HepG2 (cell line): ENCODE measurements at regions not wholly inside any gene's neighbourhood (a gene's known extent, or its start where the extent isn't known, plus 50 kb on each side); places are given as distances from the start of the nearest gene placed in this dataset.

Source experiments
- ATAC-seq: fragments of 200-7000 bp; cut with Tn5 transposase; 3 replicates; pipeline ENCODE4 v1.9.1; 2020; ENCODE audit warnings: mild to moderate bottlenecking, moderate library complexity
- BruUV-seq: library from RNA; stranded (reverse); fragments of 400-500 nt; replicated peaks from 2 replicates; lab custom pipeline; 2021; lab: Mats Ljungman, UMichigan
- CTCF ChIA-PET: fragments of 300-600 bp; formaldehyde crosslinking; extraction: SDS; loops from one replicate; lab custom pipeline; 2021; ENCODE audit warnings: low total read pairs, inconsistent platforms, low intra/inter-chr PET ratio; lab: Yijun Ruan, JAX
- POLR2A ChIA-PET: fragments of 350-600 bp; sonication (Branson Sonifier 250); formaldehyde crosslinking; loops from one replicate; lab custom pipeline; 2020; ENCODE audit warnings: antibody characterized with exemption, inconsistent platforms; lab: Yijun Ruan, JAX
- DNase-seq: peaks from one replicate; pipeline ENCODE4 v3.0.0-alpha.2; 2015; ENCODE audit warnings: low spot score
- FAIRE-seq: peaks from 3 replicates; lab custom pipeline; 2011; peaks lifted over from hg19 to GRCh38; lab: Jason Lieb, UNC
- H2AFZ ChIP-seq: one replicate; pipeline ENCODE4 v1.6.1; 2011; ENCODE audit warnings: low read length, inconsistent platforms
- H3K27ac ChIP-seq: fragments of 300-600 bp; 3 replicates; pipeline ENCODE4 v1.8.0; 2011; ENCODE audit warnings: mixed run types, mild to moderate bottlenecking, mixed read lengths, low read length, inconsistent platforms; ENCODE audit not compliant: insufficient read depth; ENCODE audit errors: extremely low read length
- H3K27me3 ChIP-seq, 2 experiments: fragments of 200-600 bp in 1 of 2; 2 replicates in 1 of 2; 3 replicates in 1 of 2; pipeline versions ENCODE4 v1.6.0 to v1.8.0; 2011; ENCODE audit warnings: low read length in 2 of 2, mild to moderate bottlenecking in 2 of 2, moderate library complexity in 2 of 2, inconsistent platforms in 1 of 2; ENCODE audit not compliant: insufficient read depth in 2 of 2, control insufficient read depth in 1 of 2
- H3K36me3 ChIP-seq, 2 experiments: fragments of 200-600 bp in 1 of 2; replicated peaks in 1 of 2; 2 replicates in 1 of 2; 3 replicates in 1 of 2; pipeline versions ENCODE4 v1.5.1 to v1.8.0; 2011; ENCODE audit warnings: low read length in 2 of 2, inconsistent platforms in 1 of 2; ENCODE audit not compliant: insufficient read depth in 2 of 2, control insufficient read depth in 1 of 2
- H3K4me1 ChIP-seq: 2 replicates; pipeline ENCODE4 v1.5.1; 2012; ENCODE audit warnings: low read length, inconsistent platforms; ENCODE audit not compliant: insufficient read depth
- H3K4me2 ChIP-seq: 2 replicates; pipeline ENCODE4 v1.6.0; 2011; ENCODE audit warnings: low read depth, low read length, inconsistent platforms
- H3K4me3 ChIP-seq, 3 experiments: fragments of 200-600 bp in 1 of 3; sonication (generic), shearing (Covaris generic) in 1 of 3; replicated peaks in 1 of 3; 2 replicates each; pipeline ENCODE4 v1.5.1; 2011 to 2016; ENCODE audit warnings: low read length in 3 of 3, inconsistent platforms in 2 of 3, low read depth in 2 of 3, mild to moderate bottlenecking in 2 of 3, control low read depth in 1 of 3, mixed read lengths in 1 of 3; ENCODE audit not compliant: insufficient read depth in 1 of 3
- H3K79me2 ChIP-seq: one replicate; pipeline ENCODE4 v1.6.1; 2011; ENCODE audit warnings: low read length, inconsistent platforms; ENCODE audit not compliant: insufficient read depth
- H3K9ac ChIP-seq: 2 replicates; pipeline ENCODE4 v1.6.0; 2011; ENCODE audit warnings: mild to moderate bottlenecking, low read depth, low read length, inconsistent platforms; ENCODE audit not compliant: insufficient read depth
- H3K9me3 ChIP-seq: 2 replicates; pipeline ENCODE4 v1.5.1; 2012; ENCODE audit warnings: mild to moderate bottlenecking, low read length
- H4K20me1 ChIP-seq: 2 replicates; pipeline ENCODE4 v1.6.0; 2011; ENCODE audit warnings: inconsistent platforms, mild to moderate bottlenecking, low read length, moderate library complexity; ENCODE audit not compliant: insufficient read depth
- CEBPB ChIP-seq: IDR thresholded peaks from 2 replicates; pipeline ENCODE4 v1.6.1; 2011; ENCODE audit warnings: low read depth, low read length, improper control_type of control experiment, borderline replicate concordance
- CSRNP2 ChIP-seq: sonication (generic); formaldehyde crosslinking; conservative IDR thresholded peaks from 2 replicates; pipeline ENCODE4 v1.8.0; 2022; ENCODE audit warnings: low read depth, missing genetic modification reagents
- HOXD1 ChIP-seq: sonication (generic); formaldehyde crosslinking; IDR thresholded peaks from 2 replicates; pipeline ENCODE4 v1.5.0; 2020; ENCODE audit warnings: missing genetic modification reagents
- ZFP36L2 ChIP-seq: sonication (generic); formaldehyde crosslinking; IDR thresholded peaks from 2 replicates; pipeline ENCODE4 v1.4.0; 2020; ENCODE audit warnings: missing genetic modification reagents
- ZNF17 ChIP-seq: sonication (generic); formaldehyde crosslinking; IDR thresholded peaks from 2 replicates; pipeline ENCODE4 v1.5.0; 2020; ENCODE audit warnings: mild to moderate bottlenecking, missing genetic modification reagents
- ZNF713 ChIP-seq: sonication (generic); formaldehyde crosslinking; IDR thresholded peaks from 2 replicates; pipeline ENCODE4 v1.4.0; 2020; ENCODE audit warnings: mild to moderate bottlenecking, missing genetic modification reagents
- WGBS: methylation state at CpG from one replicate; pipeline ENCODE4 v1.1.6; 2017; ENCODE audit warnings: low lambda C conversion rate; 5-methylcytosine and 5-hydroxymethylcytosine counted together
- in situ Hi-C: cut with HindIII; loops from 2 replicates; pipeline ENCODE4 v1.10.0; 2017; ENCODE audit warnings: low pct_unique_long_range_greater_than_20kb; ENCODE audit not compliant: extremely low pct_ligation_motif_present
- intact Hi-C: fragments of 100-400 bp; cut with micrococcal nuclease; formaldehyde crosslinking; loops from one replicate; pipeline ENCODE4 v1.10.0; 2022; ENCODE audit not compliant: unreplicated experiment

DNA sequence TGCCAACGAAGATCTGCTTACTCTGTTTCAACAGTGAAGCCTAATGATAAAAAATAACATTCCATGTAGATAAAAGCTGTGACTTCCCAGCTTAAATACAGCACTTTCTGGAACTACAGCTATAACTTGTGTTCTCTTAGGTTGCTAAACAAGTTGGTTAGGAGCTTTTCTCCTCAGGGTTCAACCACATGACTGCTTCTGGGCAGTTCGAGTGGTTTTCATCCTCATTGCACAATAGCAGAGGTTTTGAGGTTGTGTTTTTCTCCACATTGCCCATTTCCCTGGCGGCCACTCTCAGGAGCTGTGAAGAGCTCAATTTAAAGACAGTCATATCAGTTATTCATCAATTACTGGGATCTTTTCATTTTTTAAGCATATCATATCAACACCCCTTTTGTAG, 102.2 kb upstream of the CYP1B1 start:
- ChIA-PET POLR2A (no interaction called here), CTCF (no interaction called here)
- BruUV-seq: no TSS peak
- H3K27ac ChIP-seq: no peak overlapping the region
- 14% methylated on average over 3 of the region's 3 CpGs for WGBS
- in situ Hi-C loops: no loop called here
- H3K9ac ChIP-seq: no peak overlapping the region
- no peak for ATAC-seq
- no peaks in the 10 kb centered on the region for H3K4me1 ChIP-seq
- H3K36me3 ChIP-seq: no peaks in the 10 kb centered on the region
- intact Hi-C loops: no loop called here
- no peaks in the 10 kb centered on the region for H4K20me1 ChIP-seq
- no peak overlapping the region for H3K4me3 ChIP-seq
- TF ChIP-seq CEBPB: peak; percentile 61
- TF ChIP-seq ZFP36L2 (CRISPR knock-in tag): no peak
- FAIRE-seq: no peak
- no peak overlapping the region for H3K4me2 ChIP-seq
- no peak overlapping the region for H2AFZ ChIP-seq
- no peaks in the 10 kb centered on the region for H3K79me2 ChIP-seq
- no peaks in the 10 kb centered on the region for H3K9me3 ChIP-seq
- no peak for DNase-seq
- H3K27me3 ChIP-seq: peaks cover 0 to 15% of the 10 kb centered on the region in 2 experiments; a peak in 2 of 5 replicates

GRCh38 chr2:38176619-38177021, 100.7 kb upstream of the CYP1B1 start:
- Histone ChIP-seq H3K4me2 (no peak overlapping the region), H3K27me3 (peaks cover 0 to 5% of the 10 kb centered on the region in 2 experiments; a peak in 1 of 5 replicates)
- 19% methylated on average over 2 of the region's 2 CpGs for WGBS
- no peak for TF ChIP-seq HOXD1 (CRISPR knock-in tag)
- no peak for TF ChIP-seq ZNF17
- TF ChIP-seq CSRNP2 (CRISPR knock-in tag): no peak
- peak; percentile 59; the same call in 1 of the 2 replicates for TF ChIP-seq CEBPB
- no peak for TF ChIP-seq ZNF713
- TF ChIP-seq, all 625 proteins: peak for 1
- CTCF ChIA-PET: no interaction called here
- POLR2A ChIA-PET: no interaction called here
- ATAC-seq (no peak), FAIRE-seq (no peak), DNase-seq (no peak)
- H3K9me3 ChIP-seq: no peaks in the 10 kb centered on the region
- no TSS peak for BruUV-seq
- in situ Hi-C loops: no loop called here
- intact Hi-C loops: no loop called here
- no peaks in the 10 kb centered on the region for H3K36me3 ChIP-seq
- H2AFZ ChIP-seq: no peak overlapping the region
- no peaks in the 10 kb centered on the region for H3K79me2 ChIP-seq
- no peak overlapping the region for H3K27ac ChIP-seq
- no peak overlapping the region for H3K9ac ChIP-seq
- no peaks in the 10 kb centered on the region for H3K4me1 ChIP-seq
- H3K4me3 ChIP-seq: no peak overlapping the region
- H4K20me1 ChIP-seq: no peaks in the 10 kb centered on the region
